ENCODE measurements at regions not wholly inside any gene's neighbourhood (a gene's known extent, or its start where the extent isn't known, plus 50 kb on each side); places are given as distances from the start of the nearest gene placed in this dataset.

- TF ChIP-seq EP300 (IDR thresholded peaks at IDR 0.05) (no peak), CTCF (IDR thresholded peaks at IDR 0.05) (no peak)
These were observed 1355.2 kb downstream of the CDH8 start for GRCh38 chr16:60681043-60681442.
